MM.1S (cell line): ENCODE measurements at regions not wholly inside any gene's neighbourhood (a gene's known extent, or its start where the extent isn't known, plus 50 kb on each side); places are given as distances from the start of the nearest gene placed in this dataset.

Source experiments
- EZH2 ChIP-seq: fragments of 300-600 bp; sonication (generic); optimal IDR thresholded peaks from 2 replicates; pipeline ENCODE3; 2017; ENCODE audit warnings: low read depth, mild to moderate bottlenecking, antibody characterized with exemption, low read length, mixed read lengths
- EZH2phosphoT487 ChIP-seq: fragments of 300-600 bp; sonication (generic); IDR thresholded peaks from 2 replicates; pipeline ENCODE4 v1.6.1; 2018; ENCODE audit warnings: antibody characterized with exemption, low read length
- TF ChIP-seq, protein P1 (sequence below): fragments of 300-600 bp; sonication (generic); IDR thresholded peaks from 2 replicates; pipeline ENCODE4 v1.5.1; 2016; ENCODE audit warnings: antibody characterized with exemption, low read length, mixed read lengths

DNA sequence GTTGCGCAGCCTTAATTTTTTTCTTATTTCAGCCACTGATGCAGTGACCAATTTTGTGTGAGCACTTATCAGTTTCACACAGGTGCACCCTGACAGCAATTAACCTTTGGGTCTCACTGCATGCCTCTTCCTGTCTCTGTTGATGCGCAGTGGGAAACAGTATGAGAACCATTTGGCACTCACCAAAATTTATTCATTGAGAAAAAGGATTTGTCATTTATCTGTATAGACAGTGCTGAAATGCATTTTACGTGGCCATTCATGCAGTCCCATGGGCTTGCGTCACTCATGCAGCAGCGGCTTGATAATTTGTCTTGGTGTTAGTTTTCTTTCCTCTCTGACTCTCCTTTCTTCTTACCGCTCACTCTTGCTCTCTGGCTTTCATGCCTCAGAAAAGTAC lies 157.5 kb downstream of the C12orf75 start:
- no peak for TF ChIP-seq EZH2
- TF ChIP-seq, protein P1, sequence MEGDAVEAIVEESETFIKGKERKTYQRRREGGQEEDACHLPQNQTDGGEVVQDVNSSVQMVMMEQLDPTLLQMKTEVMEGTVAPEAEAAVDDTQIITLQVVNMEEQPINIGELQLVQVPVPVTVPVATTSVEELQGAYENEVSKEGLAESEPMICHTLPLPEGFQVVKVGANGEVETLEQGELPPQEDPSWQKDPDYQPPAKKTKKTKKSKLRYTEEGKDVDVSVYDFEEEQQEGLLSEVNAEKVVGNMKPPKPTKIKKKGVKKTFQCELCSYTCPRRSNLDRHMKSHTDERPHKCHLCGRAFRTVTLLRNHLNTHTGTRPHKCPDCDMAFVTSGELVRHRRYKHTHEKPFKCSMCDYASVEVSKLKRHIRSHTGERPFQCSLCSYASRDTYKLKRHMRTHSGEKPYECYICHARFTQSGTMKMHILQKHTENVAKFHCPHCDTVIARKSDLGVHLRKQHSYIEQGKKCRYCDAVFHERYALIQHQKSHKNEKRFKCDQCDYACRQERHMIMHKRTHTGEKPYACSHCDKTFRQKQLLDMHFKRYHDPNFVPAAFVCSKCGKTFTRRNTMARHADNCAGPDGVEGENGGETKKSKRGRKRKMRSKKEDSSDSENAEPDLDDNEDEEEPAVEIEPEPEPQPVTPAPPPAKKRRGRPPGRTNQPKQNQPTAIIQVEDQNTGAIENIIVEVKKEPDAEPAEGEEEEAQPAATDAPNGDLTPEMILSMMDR, result no peak
- TF ChIP-seq EZH2phosphoT487, result no peak
